Left ventricle myocardium inferior (tissue), 1 donor: ENCODE measurements at regions not wholly inside any gene's neighbourhood (a gene's known extent, or its start where the extent isn't known, plus 50 kb on each side); places are given as distances from the start of the nearest gene placed in this dataset.

ENCODE experiments used
- DNase-seq: peaks from one replicate; pipeline ENCODE4 v3.0.0-alpha.2; 2020
- H3K27ac ChIP-seq: fragments of 200-600 bp; replicated peaks from 2 replicates; pipeline ENCODE4 v1.8.0; 2021
- H3K27me3 ChIP-seq: fragments of 200-600 bp; 2 replicates; pipeline ENCODE4 v1.8.0; 2021; ENCODE audit warnings: low read depth
- H3K36me3 ChIP-seq: fragments of 200-600 bp; 2 replicates; pipeline ENCODE4 v1.8.0; 2021
- H3K4me1 ChIP-seq: fragments of 200-600 bp; 2 replicates; pipeline ENCODE4 v1.8.0; 2021
- H3K4me3 ChIP-seq: fragments of 200-600 bp; 2 replicates; pipeline ENCODE4 v1.8.0; 2021; ENCODE audit warnings: mild to moderate bottlenecking, moderate library complexity
- H3K9me3 ChIP-seq: fragments of 200-600 bp; replicated peaks from 2 replicates; pipeline ENCODE4 v1.8.0; 2021
- CTCF ChIP-seq: fragments of 200-600 bp; IDR thresholded peaks from 2 replicates; pipeline ENCODE4 v1.8.0; 2021; ENCODE audit warnings: antibody characterized with exemption, mild to moderate bottlenecking, borderline replicate concordance
- intact Hi-C: fragments of 100-400 bp; cut with micrococcal nuclease; formaldehyde crosslinking; loops from one replicate; pipeline ENCODE4 v1.11.0; 2022
- donor health status: DM: no; HTN: yes; CAD: no; lungs with severe emphysema.

GRCh38 chr4:24265989-24266388 lies 318.4 kb downstream of the DHX15 start:
- TF ChIP-seq CTCF: no peak
- peaks cover 5% of the 10 kb centered on the region for H3K4me1 ChIP-seq
- no peaks in the 10 kb centered on the region for H3K27me3 ChIP-seq
- no peak for DNase-seq
- H3K27ac ChIP-seq: no peak overlapping the region
- no peaks in the 10 kb centered on the region for H3K36me3 ChIP-seq
- intact Hi-C loops: no loop called here
- H3K9me3 ChIP-seq: no peaks in the 10 kb centered on the region
- no peak overlapping the region for H3K4me3 ChIP-seq

- Histone ChIP-seq H3K4me1 (peaks cover 8% of the 10 kb centered on the region), H3K4me3 (no peak overlapping the region), H3K27ac (no peak overlapping the region), H3K27me3 (no peaks in the 10 kb centered on the region), H3K9me3 (no peaks in the 10 kb centered on the region), H3K36me3 (no peaks in the 10 kb centered on the region)
- intact Hi-C loops: no loop called here
- DNase-seq: no peak
- no peak for TF ChIP-seq CTCF
These were observed 321.7 kb downstream of the DHX15 start for GRCh38 chr4:24262616-24263015.

GRCh38 chr4:24262084-24262483 lies 322.3 kb downstream of the DHX15 start:
- H3K27ac ChIP-seq: no peak overlapping the region

GRCh38 chr4:24260923-24261564 lies 323.3 kb downstream of the DHX15 start:
- intact Hi-C loops: no loop called here
- H3K4me1 ChIP-seq: peaks cover 8% of the 10 kb centered on the region
- H3K27me3 ChIP-seq: no peaks in the 10 kb centered on the region
- DNase-seq: no peak
- H3K4me3 ChIP-seq: no peak overlapping the region
- H3K9me3 ChIP-seq: no peaks in the 10 kb centered on the region
- no peaks in the 10 kb centered on the region for H3K36me3 ChIP-seq
- no peak for TF ChIP-seq CTCF
- H3K27ac ChIP-seq: no peak overlapping the region

More at GRCh38 chr4:24262084-24262483, 322.3 kb downstream of the DHX15 start:
- Histone ChIP-seq H3K4me3 (no peak overlapping the region), H3K9me3 (no peaks in the 10 kb centered on the region), H3K27me3 (no peaks in the 10 kb centered on the region), H3K36me3 (no peaks in the 10 kb centered on the region), H3K4me1 (peaks cover 8% of the 10 kb centered on the region)
- no peak for DNase-seq
- no peak for TF ChIP-seq CTCF
- intact Hi-C loops: no loop called here

GRCh38 chr4:24260133-24260715 lies 324.1 kb downstream of the DHX15 start:
- H3K4me3 ChIP-seq: no peak overlapping the region
- H3K36me3 ChIP-seq: no peaks in the 10 kb centered on the region
- intact Hi-C loops: no loop called here
- peaks cover 8% of the 10 kb centered on the region for H3K4me1 ChIP-seq
- H3K27me3 ChIP-seq: no peaks in the 10 kb centered on the region
- no peak overlapping the region for H3K27ac ChIP-seq
- no peaks in the 10 kb centered on the region for H3K9me3 ChIP-seq
- DNase-seq: no peak
- no peak for TF ChIP-seq CTCF
